ENCODE measurements at regions not wholly inside any gene's neighbourhood (a gene's known extent, or its start where the extent isn't known, plus 50 kb on each side); places are given as distances from the start of the nearest gene placed in this dataset.

- Histone ChIP-seq H3K36me3 (ENCODE audit: control insufficient read depth, low read depth, low read length) (no peaks in the 10 kb centered on the region), H3K4me1 (ENCODE audit: control insufficient read depth, low read depth, low read length) (peaks cover 11% of the 10 kb centered on the region), H3K9me3 (ENCODE audit: control insufficient read depth, low read depth, low read length) (peaks cover 14% of the 10 kb centered on the region), H3K27me3 (ENCODE audit: control insufficient read depth, insufficient read depth, low read length) (no peaks in the 10 kb centered on the region), H3K27ac (ENCODE audit: low read length) (no peak overlapping the region), H3K4me3 (ENCODE audit: low read length) (no peak overlapping the region), H3K9ac (ENCODE audit: low read length) (no peak overlapping the region)
Measured at GRCh38 chr9:93871286-93871685, 83.9 kb downstream of the BARX1 start.

- Histone ChIP-seq H3K9me3 (ENCODE audit: control insufficient read depth, low read depth, low read length) (peaks cover 10% of the 10 kb centered on the region), H3K4me3 (ENCODE audit: low read length) (no peak overlapping the region), H3K4me1 (ENCODE audit: control insufficient read depth, low read depth, low read length) (peaks cover 11% of the 10 kb centered on the region), H3K27me3 (ENCODE audit: control insufficient read depth, insufficient read depth, low read length) (no peaks in the 10 kb centered on the region), H3K9ac (ENCODE audit: low read length) (no peak overlapping the region), H3K27ac (ENCODE audit: low read length) (no peak overlapping the region), H3K36me3 (ENCODE audit: control insufficient read depth, low read depth, low read length) (no peaks in the 10 kb centered on the region)
Measured at GRCh38 chr9:93869863-93870262, 85.3 kb downstream of the BARX1 start.

GRCh38 chr9:93869088-93869487 lies 86.1 kb downstream of the BARX1 start:
- H3K27me3 ChIP-seq (ENCODE audit: control insufficient read depth, insufficient read depth, low read length): no peaks in the 10 kb centered on the region
- no peak overlapping the region for H3K9ac ChIP-seq (ENCODE audit: low read length)
- no peak overlapping the region for H3K27ac ChIP-seq (ENCODE audit: low read length)
- H3K36me3 ChIP-seq (ENCODE audit: control insufficient read depth, low read depth, low read length): no peaks in the 10 kb centered on the region
- no peak overlapping the region for H3K4me3 ChIP-seq (ENCODE audit: low read length)
- peaks cover 15% of the 10 kb centered on the region for H3K4me1 ChIP-seq (ENCODE audit: control insufficient read depth, low read depth, low read length)
- peaks cover 3% of the 10 kb centered on the region for H3K9me3 ChIP-seq (ENCODE audit: control insufficient read depth, low read depth, low read length)

- no peak overlapping the region for H3K4me3 ChIP-seq (ENCODE audit: low read length)
- H3K36me3 ChIP-seq (ENCODE audit: control insufficient read depth, low read depth, low read length): no peaks in the 10 kb centered on the region
- H3K9me3 ChIP-seq (ENCODE audit: control insufficient read depth, low read depth, low read length): no peaks in the 10 kb centered on the region
- H3K27me3 ChIP-seq (ENCODE audit: control insufficient read depth, insufficient read depth, low read length): no peaks in the 10 kb centered on the region
- H3K4me1 ChIP-seq (ENCODE audit: control insufficient read depth, low read depth, low read length): peaks cover 18% of the 10 kb centered on the region
- no peak overlapping the region for H3K27ac ChIP-seq (ENCODE audit: low read length)
- no peak overlapping the region for H3K9ac ChIP-seq (ENCODE audit: low read length)
Measured at GRCh38 chr9:93865716-93866115, 89.4 kb downstream of the BARX1 start.

GRCh38 chr9:93865245-93865644 lies 89.9 kb downstream of the BARX1 start:
- H3K27me3 ChIP-seq (ENCODE audit: control insufficient read depth, insufficient read depth, low read length): no peaks in the 10 kb centered on the region

GRCh38 chr9:93864840-93865239 lies 90.3 kb downstream of the BARX1 start:
- H3K36me3 ChIP-seq (ENCODE audit: control insufficient read depth, low read depth, low read length): no peaks in the 10 kb centered on the region
- H3K4me1 ChIP-seq (ENCODE audit: control insufficient read depth, low read depth, low read length): peaks cover 18% of the 10 kb centered on the region
- no peaks in the 10 kb centered on the region for H3K27me3 ChIP-seq (ENCODE audit: control insufficient read depth, insufficient read depth, low read length)
- no peaks in the 10 kb centered on the region for H3K9me3 ChIP-seq (ENCODE audit: control insufficient read depth, low read depth, low read length)
- no peak overlapping the region for H3K27ac ChIP-seq (ENCODE audit: low read length)
- H3K4me3 ChIP-seq (ENCODE audit: low read length): no peak overlapping the region
- no peak overlapping the region for H3K9ac ChIP-seq (ENCODE audit: low read length)

More at GRCh38 chr9:93865245-93865644, 89.9 kb downstream of the BARX1 start:
- no peak overlapping the region for H3K4me3 ChIP-seq (ENCODE audit: low read length)
- H3K36me3 ChIP-seq (ENCODE audit: control insufficient read depth, low read depth, low read length): no peaks in the 10 kb centered on the region
- H3K27ac ChIP-seq (ENCODE audit: low read length): no peak overlapping the region
- H3K9ac ChIP-seq (ENCODE audit: low read length): no peak overlapping the region
- H3K9me3 ChIP-seq (ENCODE audit: control insufficient read depth, low read depth, low read length): no peaks in the 10 kb centered on the region
- H3K4me1 ChIP-seq (ENCODE audit: control insufficient read depth, low read depth, low read length): peaks cover 18% of the 10 kb centered on the region

- Histone ChIP-seq H3K36me3 (ENCODE audit: control insufficient read depth, low read depth, low read length) (no peaks in the 10 kb centered on the region), H3K4me1 (ENCODE audit: control insufficient read depth, low read depth, low read length) (peaks cover 10% of the 10 kb centered on the region), H3K27me3 (ENCODE audit: control insufficient read depth, insufficient read depth, low read length) (no peaks in the 10 kb centered on the region), H3K9me3 (ENCODE audit: control insufficient read depth, low read depth, low read length) (no peaks in the 10 kb centered on the region), H3K4me3 (ENCODE audit: low read length) (no peak overlapping the region), H3K9ac (ENCODE audit: low read length) (no peak overlapping the region), H3K27ac (ENCODE audit: low read length) (no peak overlapping the region)
Measured at GRCh38 chr9:93864032-93864431, 91.1 kb downstream of the BARX1 start.

- no peak overlapping the region for H3K9ac ChIP-seq (ENCODE audit: low read length)
- H3K9me3 ChIP-seq (ENCODE audit: control insufficient read depth, low read depth, low read length): no peaks in the 10 kb centered on the region
- H3K4me3 ChIP-seq (ENCODE audit: low read length): no peak overlapping the region
- H3K4me1 ChIP-seq (ENCODE audit: control insufficient read depth, low read depth, low read length): peaks cover 7% of the 10 kb centered on the region
- H3K27ac ChIP-seq (ENCODE audit: low read length): no peak overlapping the region
- no peaks in the 10 kb centered on the region for H3K36me3 ChIP-seq (ENCODE audit: control insufficient read depth, low read depth, low read length)
- H3K27me3 ChIP-seq (ENCODE audit: control insufficient read depth, insufficient read depth, low read length): no peaks in the 10 kb centered on the region
Measured at GRCh38 chr9:93862877-93863545, 92.1 kb downstream of the BARX1 start.

- Histone ChIP-seq H3K27ac (ENCODE audit: low read length) (no peak overlapping the region), H3K36me3 (ENCODE audit: control insufficient read depth, low read depth, low read length) (no peaks in the 10 kb centered on the region), H3K4me1 (ENCODE audit: control insufficient read depth, low read depth, low read length) (peaks cover 8% of the 10 kb centered on the region), H3K9me3 (ENCODE audit: control insufficient read depth, low read depth, low read length) (no peaks in the 10 kb centered on the region), H3K4me3 (ENCODE audit: low read length) (no peak overlapping the region), H3K27me3 (ENCODE audit: control insufficient read depth, insufficient read depth, low read length) (no peaks in the 10 kb centered on the region), H3K9ac (ENCODE audit: low read length) (no peak overlapping the region)
Measured at GRCh38 chr9:93861736-93862358, 93.3 kb downstream of the BARX1 start.

- H3K36me3 ChIP-seq (ENCODE audit: control insufficient read depth, low read depth, low read length): no peaks in the 10 kb centered on the region
- H3K4me3 ChIP-seq (ENCODE audit: low read length): no peak overlapping the region
- H3K27me3 ChIP-seq (ENCODE audit: control insufficient read depth, insufficient read depth, low read length): no peaks in the 10 kb centered on the region
- no peak overlapping the region for H3K27ac ChIP-seq (ENCODE audit: low read length)
- no peaks in the 10 kb centered on the region for H3K9me3 ChIP-seq (ENCODE audit: control insufficient read depth, low read depth, low read length)
- no peak overlapping the region for H3K9ac ChIP-seq (ENCODE audit: low read length)
- H3K4me1 ChIP-seq (ENCODE audit: control insufficient read depth, low read depth, low read length): peaks cover 11% of the 10 kb centered on the region
Measured at GRCh38 chr9:93860694-93861658, 94.2 kb downstream of the BARX1 start.

- Histone ChIP-seq H3K4me1 (ENCODE audit: control insufficient read depth, low read depth, low read length) (peaks cover 10% of the 10 kb centered on the region), H3K27ac (ENCODE audit: low read length) (no peak overlapping the region), H3K27me3 (ENCODE audit: control insufficient read depth, insufficient read depth, low read length) (no peaks in the 10 kb centered on the region), H3K36me3 (ENCODE audit: control insufficient read depth, low read depth, low read length) (no peaks in the 10 kb centered on the region), H3K9me3 (ENCODE audit: control insufficient read depth, low read depth, low read length) (no peaks in the 10 kb centered on the region), H3K4me3 (ENCODE audit: low read length) (no peak overlapping the region), H3K9ac (ENCODE audit: low read length) (no peak overlapping the region)
Measured at GRCh38 chr9:93859431-93860215, 95.5 kb downstream of the BARX1 start.
